Fibroblast of lung (primary cell): ENCODE measurements at regions not wholly inside any gene's neighbourhood (a gene's known extent, or its start where the extent isn't known, plus 50 kb on each side); places are given as distances from the start of the nearest gene placed in this dataset.

Source experiments
- EZH2 ChIP-seq: IDR thresholded peaks from 2 replicates; pipeline ENCODE4 v1.5.1; 2012; ENCODE audit warnings: low read length, control low read depth, mild to moderate bottlenecking; ENCODE audit errors: missing control alignments
- TF ChIP-seq, protein P1 (sequence below), 2 donors: IDR thresholded peaks in 1 of 2; conservative IDR thresholded peaks in 1 of 2; 1 replicate in 1 of 2; 2 replicates in 1 of 2; pipeline ENCODE4 v1.5.1; 2011 to 2012; ENCODE audit warnings: low read length in 2 of 2, control low read depth in 1 of 2, inconsistent platforms in 1 of 2, low read depth in 1 of 2, mild to moderate bottlenecking in 1 of 2

DNA sequence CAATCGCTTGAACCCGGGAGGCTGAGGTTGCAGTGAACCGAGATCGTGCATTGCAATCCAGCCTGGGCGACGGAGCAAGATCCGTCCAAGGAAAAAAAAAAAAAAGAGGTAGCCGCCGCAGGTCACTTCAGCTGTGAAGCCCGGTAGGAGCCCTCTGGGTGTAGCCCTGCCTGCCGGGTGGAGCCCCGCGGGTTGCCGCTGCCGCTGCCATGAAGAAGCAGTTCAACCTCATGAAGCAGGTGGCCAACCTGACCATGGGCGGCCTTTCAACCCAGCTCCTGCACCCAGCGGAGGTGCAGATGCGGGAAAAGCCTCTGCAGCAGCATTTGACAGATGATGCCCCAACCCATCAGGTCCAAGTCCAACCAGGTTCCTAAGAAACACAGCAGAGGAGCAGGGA, 219.5 kb upstream of the SLC39A10 start:
- TF ChIP-seq EZH2: no peak
- TF ChIP-seq, protein P1, sequence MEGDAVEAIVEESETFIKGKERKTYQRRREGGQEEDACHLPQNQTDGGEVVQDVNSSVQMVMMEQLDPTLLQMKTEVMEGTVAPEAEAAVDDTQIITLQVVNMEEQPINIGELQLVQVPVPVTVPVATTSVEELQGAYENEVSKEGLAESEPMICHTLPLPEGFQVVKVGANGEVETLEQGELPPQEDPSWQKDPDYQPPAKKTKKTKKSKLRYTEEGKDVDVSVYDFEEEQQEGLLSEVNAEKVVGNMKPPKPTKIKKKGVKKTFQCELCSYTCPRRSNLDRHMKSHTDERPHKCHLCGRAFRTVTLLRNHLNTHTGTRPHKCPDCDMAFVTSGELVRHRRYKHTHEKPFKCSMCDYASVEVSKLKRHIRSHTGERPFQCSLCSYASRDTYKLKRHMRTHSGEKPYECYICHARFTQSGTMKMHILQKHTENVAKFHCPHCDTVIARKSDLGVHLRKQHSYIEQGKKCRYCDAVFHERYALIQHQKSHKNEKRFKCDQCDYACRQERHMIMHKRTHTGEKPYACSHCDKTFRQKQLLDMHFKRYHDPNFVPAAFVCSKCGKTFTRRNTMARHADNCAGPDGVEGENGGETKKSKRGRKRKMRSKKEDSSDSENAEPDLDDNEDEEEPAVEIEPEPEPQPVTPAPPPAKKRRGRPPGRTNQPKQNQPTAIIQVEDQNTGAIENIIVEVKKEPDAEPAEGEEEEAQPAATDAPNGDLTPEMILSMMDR (conservative IDR thresholded peaks at IDR 0.05 in 1 of 2, IDR thresholded peaks at IDR 0.05 in 1 of 2; ENCODE audit: low read depth in 1 of 2, low read length in 2 of 2): no peak
